Karpas-422 (cell line): ENCODE measurements at regions not wholly inside any gene's neighbourhood (a gene's known extent, or its start where the extent isn't known, plus 50 kb on each side); places are given as distances from the start of the nearest gene placed in this dataset.

Source experiments
- DNase-seq: peaks from one replicate; pipeline ENCODE4 v3.0.0-alpha.2; 2015
- H2AFZ ChIP-seq: fragments of 200-600 bp; sonication (generic); 2 replicates; pipeline ENCODE4 v1.6.1; 2014; ENCODE audit warnings: antibody characterized with exemption, low read length, mixed read lengths
- H3K27ac ChIP-seq: fragments of 200-600 bp; sonication (generic); 2 replicates; pipeline ENCODE4 v1.5.1; 2014; ENCODE audit warnings: mild to moderate bottlenecking, low read length, moderate library complexity
- H3K27me3 ChIP-seq: fragments of 200-600 bp; sonication (generic); 2 replicates; pipeline ENCODE4 v1.6.1; 2014; ENCODE audit warnings: low read length, mixed read lengths
- H3K36me3 ChIP-seq: fragments of 200-600 bp; sonication (generic); 2 replicates; pipeline ENCODE4 v1.6.1; 2014; ENCODE audit warnings: low read length, mixed read lengths; ENCODE audit not compliant: insufficient read depth
- H3K4me1 ChIP-seq: fragments of 200-600 bp; sonication (generic); 2 replicates; pipeline ENCODE4 v1.6.1; 2014; ENCODE audit warnings: mild to moderate bottlenecking, low read length, mixed read lengths
- H3K4me2 ChIP-seq: fragments of 200-600 bp; sonication (generic); 2 replicates; pipeline ENCODE4 v1.6.1; 2014; ENCODE audit warnings: low read length, low read depth, mild to moderate bottlenecking; ENCODE audit not compliant: poor library complexity, severe bottlenecking
- H3K4me3 ChIP-seq: fragments of 200-600 bp; sonication (generic); 2 replicates; pipeline ENCODE4 v1.5.1; 2014; ENCODE audit warnings: mild to moderate bottlenecking, antibody characterized with exemption, low read length, mixed read lengths
- H3K79me2 ChIP-seq: fragments of 200-600 bp; sonication (generic); 2 replicates; pipeline ENCODE4 v1.6.1; 2014; ENCODE audit warnings: mild to moderate bottlenecking, low read length, mixed read lengths
- H3K9ac ChIP-seq: fragments of 200-600 bp; sonication (generic); 2 replicates; pipeline ENCODE4 v1.6.0; 2014; ENCODE audit warnings: low read length
- H3K9me2 ChIP-seq: fragments of 200-600 bp; sonication (generic), shearing (Covaris generic); replicated peaks from 2 replicates; pipeline ENCODE4 v1.6.0; 2014; ENCODE audit warnings: mild to moderate bottlenecking, low read length, moderate library complexity; ENCODE audit not compliant: insufficient read depth
- H3K9me3 ChIP-seq: fragments of 300-700, 200-600 bp; sonication (generic); 2 replicates; pipeline ENCODE4 v1.6.1; 2014; ENCODE audit warnings: low read length, mixed read lengths
- H4K20me1 ChIP-seq: fragments of 200-600 bp; sonication (generic); 2 replicates; pipeline ENCODE4 v1.6.1; 2014; ENCODE audit warnings: mild to moderate bottlenecking, antibody characterized with exemption, low read length, low read depth; ENCODE audit not compliant: insufficient read depth

GRCh38 chr2:238997137-238997390 lies 149.2 kb downstream of the TWIST2 start:
- Histone ChIP-seq H3K36me3 (no peaks in the 10 kb centered on the region), H3K9ac (no peak overlapping the region), H3K27ac (no peak overlapping the region), H3K4me1 (no peaks in the 10 kb centered on the region), H3K9me3 (no peaks in the 10 kb centered on the region), H3K27me3 (no peaks in the 10 kb centered on the region), H3K4me2 (no peak overlapping the region), H2AFZ (no peak overlapping the region), H4K20me1 (no peaks in the 10 kb centered on the region), H3K4me3 (no peak overlapping the region), H3K79me2 (no peaks in the 10 kb centered on the region), H3K9me2 (no peaks in the 10 kb centered on the region)
- no peak for DNase-seq

GRCh38 chr2:238997684-238998083 lies 149.8 kb downstream of the TWIST2 start:
- H3K9me3 ChIP-seq: no peaks in the 10 kb centered on the region
- no peaks in the 10 kb centered on the region for H4K20me1 ChIP-seq
- no peaks in the 10 kb centered on the region for H3K27me3 ChIP-seq
- no peak overlapping the region for H3K9ac ChIP-seq
- no peaks in the 10 kb centered on the region for H3K4me1 ChIP-seq
- no peaks in the 10 kb centered on the region for H3K79me2 ChIP-seq
- no peak overlapping the region for H3K4me2 ChIP-seq
- DNase-seq: no peak
- no peak overlapping the region for H3K4me3 ChIP-seq
- no peaks in the 10 kb centered on the region for H3K9me2 ChIP-seq
- no peak overlapping the region for H2AFZ ChIP-seq
- H3K36me3 ChIP-seq: no peaks in the 10 kb centered on the region
- H3K27ac ChIP-seq: no peak overlapping the region
